ENCODE measurements at regions not wholly inside any gene's neighbourhood (a gene's known extent, or its start where the extent isn't known, plus 50 kb on each side); places are given as distances from the start of the nearest gene placed in this dataset.
A peak's percentile ranks its signal among the peaks of the same experiment; 100 is the strongest.

GRCh38 chr4:4758681-4759080 lies 100.8 kb upstream of the MSX1 start (continued):
- no peak for TF ChIP-seq CUX1 (IDR thresholded peaks at IDR 0.05; ENCODE audit: insufficient replicate concordance, low read depth, low read length)
- TF ChIP-seq BMI1 (IDR thresholded peaks at IDR 0.05; ENCODE audit: borderline replicate concordance), result no peak
- TF ChIP-seq RELB (IDR thresholded peaks at IDR 0.05; ENCODE audit: low read depth), result peak; percentile 44; the same call in 1 of the 2 replicates
- TF ChIP-seq CREB1 (IDR thresholded peaks at IDR 0.05; ENCODE audit: low read depth), result no peak
- no peak for TF ChIP-seq ZNF217 (IDR thresholded peaks at IDR 0.05)
- peak; percentile 73 for TF ChIP-seq EED (IDR thresholded peaks at IDR 0.05; ENCODE audit: low read depth)
- TF ChIP-seq USF2 (IDR thresholded peaks at IDR 0.05; ENCODE audit: borderline replicate concordance, low read depth, low read length), result no peak
- no peak for TF ChIP-seq NR2C2 (IDR thresholded peaks at IDR 0.05; ENCODE audit: borderline replicate concordance, control insufficient read depth, insufficient read length, low read depth)
- TF ChIP-seq BCL3 (IDR thresholded peaks at IDR 0.05; ENCODE audit: borderline replicate concordance, insufficient read depth, low read depth, low read length, poor library complexity, severe bottlenecking), result no peak
- TF ChIP-seq CBFB (IDR thresholded peaks at IDR 0.05; ENCODE audit: low read depth), result no peak
- TF ChIP-seq CHD1 (IDR thresholded peaks at IDR 0.05; ENCODE audit: low read depth, low read length), result no peak
- no peak for TF ChIP-seq SREBF2 (IDR thresholded peaks at IDR 0.05; ENCODE audit: low read length)

All from GM12878 (cell line).